GM12864 (cell line): ENCODE measurements at regions not wholly inside any gene's neighbourhood (a gene's known extent, or its start where the extent isn't known, plus 50 kb on each side); places are given as distances from the start of the nearest gene placed in this dataset.

Source experiments
- DNase-seq: peaks from one replicate; pipeline ENCODE4 v3.0.0-alpha.2; 2011; ENCODE audit warnings: low read depth
- H3K4me3 ChIP-seq: 2 replicates; pipeline ENCODE4 v1.5.1; 2011; ENCODE audit warnings: mild to moderate bottlenecking, low read depth, low read length, control low read depth
- CTCF ChIP-seq: IDR thresholded peaks from 2 replicates; pipeline ENCODE4 v1.5.1; 2011; ENCODE audit warnings: low read depth, mild to moderate bottlenecking, moderate library complexity, low read length, control low read depth, inconsistent platforms; ENCODE audit errors: missing control alignments

- no peak for TF ChIP-seq CTCF
- DNase-seq, result no peak
- H3K4me3 ChIP-seq, result no peak overlapping the region
Measured at GRCh38 chr13:111421216-111421615, 100.8 kb downstream of the TEX29 start.

GRCh38 chr13:111422348-111422747 is 101.9 kb downstream of the TEX29 start:
- DNase-seq, result no peak
- TF ChIP-seq CTCF, result no peak
- H3K4me3 ChIP-seq, result no peak overlapping the region

- H3K4me3 ChIP-seq, result no peak overlapping the region
- no peak for DNase-seq
- TF ChIP-seq CTCF, result no peak
Measured at GRCh38 chr13:111423168-111423785, 102.8 kb downstream of the TEX29 start.

- DNase-seq, result no peak
- no peak for TF ChIP-seq CTCF
- H3K4me3 ChIP-seq, result no peak overlapping the region
Measured at GRCh38 chr13:111424134-111424533, 103.7 kb downstream of the TEX29 start.

GRCh38 chr13:111425326-111425725 is 104.9 kb downstream of the TEX29 start:
- TF ChIP-seq CTCF, result no peak
- no peak for DNase-seq
- H3K4me3 ChIP-seq, result no peak overlapping the region

- DNase-seq, result no peak
- no peak overlapping the region for H3K4me3 ChIP-seq
- peak; percentile 67 for TF ChIP-seq CTCF
Measured at GRCh38 chr13:111429064-111429558, 108.7 kb downstream of the TEX29 start.

- no peak for DNase-seq
- no peak overlapping the region for H3K4me3 ChIP-seq
- TF ChIP-seq CTCF, result no peak
Measured at GRCh38 chr13:111431206-111431605, 110.8 kb downstream of the TEX29 start.
